Testis (tissue), 2 donors: ENCODE measurements at regions not wholly inside any gene's neighbourhood (a gene's known extent, or its start where the extent isn't known, plus 50 kb on each side); places are given as distances from the start of the nearest gene placed in this dataset.

ENCODE experiments used
- CTCF ChIP-seq, 3 experiments: fragments of 450-650 bp in 2 of 3; fragments of 200-600 bp in 1 of 3; sonication (generic) in 1 of 3; IDR thresholded peaks; one replicate each; pipeline ENCODE4 v1.5.1; 2016 to 2019; ENCODE audit warnings: antibody characterized with exemption in 3 of 3, mild to moderate bottlenecking in 2 of 3, moderate library complexity in 1 of 3
- POLR2A ChIP-seq: fragments of 450-650 bp; IDR thresholded peaks from one replicate; pipeline ENCODE4 v1.6.1; 2017; ENCODE audit warnings: antibody characterized with exemption, mild to moderate bottlenecking, moderate library complexity

GRCh38 chr10:65355141-65355680 lies 1570.6 kb upstream of the LRRTM3 start:
- no peak for TF ChIP-seq CTCF (IDR thresholded peaks at IDR 0.05)
- TF ChIP-seq POLR2A = no peak
